Pancreas (tissue), 10 donors: ENCODE measurements at regions not wholly inside any gene's neighbourhood (a gene's known extent, or its start where the extent isn't known, plus 50 kb on each side); places are given as distances from the start of the nearest gene placed in this dataset.

Experiments
- ATAC-seq, 4 donors: fragments of 200-7000 bp; cut with Tn5 transposase; one replicate each; pipeline versions ENCODE4 v1.8.0 to v1.9.1; 2020; ENCODE audit warnings: mild to moderate bottlenecking in 4 of 4, moderate library complexity in 4 of 4
- DNase-seq, 6 donors: peaks; one replicate each; pipeline ENCODE4 v3.0.0-alpha.2; 2020
- FAIRE-seq: peaks from 2 replicates; lab custom pipeline; 2012; peaks lifted over from hg19 to GRCh38; lab: Jason Lieb, UNC
- H3K27ac ChIP-seq, 4 donors: fragments of 200-600 bp; sonication (generic); 1 replicate in 3 of 4; 2 replicates in 1 of 4; pipeline versions ENCODE4 v1.5.0 to v1.8.0; 2020
- H3K27me3 ChIP-seq, 4 donors: fragments of 200-600 bp; one replicate each; pipeline ENCODE4 v1.8.0; 2021
- H3K36me3 ChIP-seq, 3 donors: fragments of 200-600 bp; sonication (generic) in 1 of 3; one replicate each; pipeline versions ENCODE4 v1.5.0 to v1.8.0; 2020 to 2021
- H3K4me1 ChIP-seq, 3 donors: fragments of 200-600 bp; one replicate each; pipeline ENCODE4 v1.8.0; 2021
- H3K4me3 ChIP-seq, 4 donors: fragments of 200-600 bp; sonication (generic) in 2 of 4; one replicate each; pipeline versions ENCODE4 v1.5.0 to v1.8.0; 2020 to 2021
- H3K9me3 ChIP-seq, 4 donors: fragments of 200-600 bp; one replicate each; pipeline ENCODE4 v1.8.0; 2021
- WGBS, 2 donors: extraction: QIAGEN DNeasy Blood & Tissue Kit; methylation state at CpG; one replicate each; pipeline ENCODE4 v1.1.7; 2013; 5-methylcytosine and 5-hydroxymethylcytosine counted together
- intact Hi-C, 3 donors: fragments of 100-400 bp; cut with DNase I; formaldehyde crosslinking; loops; one replicate each; pipeline versions ENCODE4 v1.11.1 to v1.14.2; 2022
- TF ChIP-seq, protein P1 (sequence below), 4 donors: fragments of 200-600 bp; sonication (generic) in 3 of 4; IDR thresholded peaks; one replicate each; pipeline versions ENCODE4 v1.5.0 to v1.8.0; 2021; ENCODE audit warnings: antibody characterized with exemption in 4 of 4
- donor health status: healthy with polysubstance abuse.
- donor health status: DM: no; HTN: no; CAD: no; lungs with moderate emphysema.
- donor health status: DM: no; HTN: no; CAD: no.
- donor health status: control.
- donor health status: control.
- donor health status: Bipolar disorder and iron deficiency.
- donor health status: DM: yes; HTN: yes; CAD: no.
- donor health status: DM: no; HTN: no; CAD: no.
- donor health status: DM: no; HTN: no; CAD: no.
- donor health status: DM: yes; HTN: yes; CAD: no.

DNA sequence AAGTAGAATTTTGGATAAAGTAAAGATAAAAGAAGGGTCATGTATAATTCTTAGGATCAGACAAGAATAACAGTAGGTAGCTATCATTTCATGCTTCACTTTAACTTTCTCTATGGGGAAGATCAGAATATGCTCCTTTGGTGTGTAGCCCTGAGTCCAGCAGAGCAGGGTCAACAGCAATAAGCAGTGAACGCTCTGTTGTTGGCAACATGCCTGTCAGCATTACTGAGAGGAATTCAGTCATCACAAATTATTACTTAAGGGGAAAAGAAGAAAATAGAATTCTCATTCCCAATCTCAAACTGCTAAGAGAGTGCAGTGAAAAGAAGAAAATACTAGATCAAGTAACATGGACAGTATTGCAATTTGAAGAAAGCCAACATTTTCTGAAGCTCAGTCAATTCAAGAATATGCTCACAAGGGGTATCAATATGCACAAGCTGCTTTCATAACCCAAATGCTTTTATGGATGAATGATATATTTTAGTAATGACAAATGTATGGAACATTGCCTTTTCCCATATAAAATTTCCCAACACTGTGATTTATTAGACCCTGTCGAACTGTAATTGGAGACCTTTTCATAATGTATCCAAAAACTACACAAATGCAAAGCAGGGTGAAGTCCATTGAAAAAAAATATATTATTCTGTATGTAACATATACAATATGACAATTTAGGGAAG, 1359.4 kb downstream of the EFNA5 start:
- TF ChIP-seq, protein P1, sequence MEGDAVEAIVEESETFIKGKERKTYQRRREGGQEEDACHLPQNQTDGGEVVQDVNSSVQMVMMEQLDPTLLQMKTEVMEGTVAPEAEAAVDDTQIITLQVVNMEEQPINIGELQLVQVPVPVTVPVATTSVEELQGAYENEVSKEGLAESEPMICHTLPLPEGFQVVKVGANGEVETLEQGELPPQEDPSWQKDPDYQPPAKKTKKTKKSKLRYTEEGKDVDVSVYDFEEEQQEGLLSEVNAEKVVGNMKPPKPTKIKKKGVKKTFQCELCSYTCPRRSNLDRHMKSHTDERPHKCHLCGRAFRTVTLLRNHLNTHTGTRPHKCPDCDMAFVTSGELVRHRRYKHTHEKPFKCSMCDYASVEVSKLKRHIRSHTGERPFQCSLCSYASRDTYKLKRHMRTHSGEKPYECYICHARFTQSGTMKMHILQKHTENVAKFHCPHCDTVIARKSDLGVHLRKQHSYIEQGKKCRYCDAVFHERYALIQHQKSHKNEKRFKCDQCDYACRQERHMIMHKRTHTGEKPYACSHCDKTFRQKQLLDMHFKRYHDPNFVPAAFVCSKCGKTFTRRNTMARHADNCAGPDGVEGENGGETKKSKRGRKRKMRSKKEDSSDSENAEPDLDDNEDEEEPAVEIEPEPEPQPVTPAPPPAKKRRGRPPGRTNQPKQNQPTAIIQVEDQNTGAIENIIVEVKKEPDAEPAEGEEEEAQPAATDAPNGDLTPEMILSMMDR (IDR thresholded peaks at IDR 0.05): no peak
- Histone ChIP-seq H3K27ac (no peak overlapping the region), H3K4me3 (no peak overlapping the region), H3K4me1 (no peaks in the 10 kb centered on the region), H3K36me3 (no peaks in the 10 kb centered on the region), H3K9me3 (no peaks in the 10 kb centered on the region), H3K27me3 (peaks cover 0 to 2% (median 0%) of the 10 kb centered on the region in 4 donors)
- WGBS, 2 donors: 51 to 55% methylated on average over 2 of the region's 2 CpGs
- intact Hi-C loops: no loop called here
- FAIRE-seq (no peak), ATAC-seq (no peak), DNase-seq (no peak)

DNA sequence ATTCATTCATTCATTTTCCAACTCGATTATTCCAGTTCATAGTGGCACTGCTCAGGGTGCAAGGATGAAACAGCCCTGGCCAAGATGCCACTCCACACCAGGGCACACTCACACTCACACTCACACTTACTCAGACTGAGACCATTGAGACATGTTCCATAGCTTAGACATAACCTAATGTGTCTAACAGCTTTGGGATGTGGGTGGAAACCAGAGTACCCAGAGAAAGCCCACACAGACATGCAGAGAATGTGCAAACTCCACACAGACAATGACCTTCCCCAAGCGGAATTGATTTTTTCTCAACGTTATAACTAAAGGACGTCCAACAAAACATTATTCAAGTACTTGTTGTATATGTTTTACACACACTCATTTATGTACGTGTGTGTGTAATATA, 1363.5 kb downstream of the EFNA5 start:
- intact Hi-C loops: no loop called here
- TF ChIP-seq, protein P1 (IDR thresholded peaks at IDR 0.05): no peak
- 38 to 46% methylated on average over 5 of the region's 5 CpGs for whole genome bisulfite sequencing, 2 donors
- no peak for DNase-seq
- Histone ChIP-seq H3K9me3 (no peaks in the 10 kb centered on the region), H3K27me3 (peaks cover 0 to 2% (median 0%) of the 10 kb centered on the region in 4 donors), H3K4me3 (no peak overlapping the region), H3K36me3 (no peaks in the 10 kb centered on the region), H3K4me1 (no peaks in the 10 kb centered on the region), H3K27ac (no peak overlapping the region)
- FAIRE-seq: no peak
- ATAC-seq: no peak

DNA sequence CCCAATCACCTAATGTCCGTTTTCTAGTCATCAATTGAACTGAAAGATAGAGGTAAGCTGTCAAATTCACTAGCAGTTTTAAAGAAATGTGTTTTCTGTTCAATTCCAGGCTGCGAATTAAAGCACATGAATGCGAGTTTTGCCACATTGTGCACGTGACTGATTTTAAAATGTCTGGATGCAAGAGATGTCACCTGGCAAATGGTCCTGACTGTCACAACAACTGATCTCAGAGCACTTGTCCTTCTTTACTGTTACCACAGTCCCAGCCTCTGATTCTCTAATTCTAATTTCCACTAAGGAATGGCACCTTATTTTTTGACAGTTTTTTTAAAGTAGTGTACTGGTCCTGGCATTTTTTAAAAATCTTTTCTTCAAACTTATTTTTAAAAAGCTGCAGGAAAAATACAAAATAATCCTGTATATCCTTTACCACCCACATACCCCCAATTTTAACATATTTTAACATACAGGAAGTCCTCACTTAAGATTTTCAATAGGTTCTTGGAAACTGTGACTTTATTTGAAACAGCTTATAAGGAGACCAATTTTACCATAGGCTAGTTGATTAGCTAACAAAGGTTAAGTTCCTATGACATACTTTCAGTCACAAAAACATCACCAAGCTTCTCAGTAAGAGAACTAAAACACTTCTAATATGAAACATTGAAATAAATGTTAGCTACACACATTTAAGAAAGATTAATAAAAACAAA, 1364.3 kb downstream of the EFNA5 start:
- no peak overlapping the region for H3K4me3 ChIP-seq
- no peaks in the 10 kb centered on the region for H3K9me3 ChIP-seq
- DNase-seq (no peak), FAIRE-seq (no peak), ATAC-seq (no peak)
- H3K27ac ChIP-seq: no peak overlapping the region
- no peaks in the 10 kb centered on the region for H3K36me3 ChIP-seq
- intact Hi-C loops: no loop called here
- H3K27me3 ChIP-seq: no peaks in the 10 kb centered on the region
- 58 to 61% methylated on average over 4 of the region's 4 CpGs for WGBS, 2 donors
- no peaks in the 10 kb centered on the region for H3K4me1 ChIP-seq
- TF ChIP-seq, protein P1 (IDR thresholded peaks at IDR 0.05): no peak

DNA sequence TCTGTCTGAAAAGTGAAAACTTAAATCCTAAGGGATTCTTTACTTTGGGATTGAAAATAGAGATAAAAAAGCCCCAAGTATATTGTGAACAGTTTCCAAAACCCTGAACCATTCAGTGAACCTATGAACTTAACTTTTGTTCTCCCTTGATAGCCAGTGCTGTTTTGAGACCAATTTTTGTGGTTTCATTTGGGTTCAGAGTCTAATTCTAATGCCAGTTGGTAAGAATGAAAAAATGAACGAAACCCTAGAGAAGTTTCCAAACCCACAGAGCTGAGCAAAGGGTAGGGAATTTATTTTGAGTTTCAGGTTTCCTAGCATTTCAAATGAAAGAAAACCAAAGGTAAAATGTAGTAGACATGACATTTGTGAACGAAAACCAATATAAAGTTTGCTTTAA, 1366.8 kb downstream of the EFNA5 start:
- Histone ChIP-seq H3K27me3 (no peaks in the 10 kb centered on the region), H3K9me3 (no peaks in the 10 kb centered on the region), H3K4me3 (no peak overlapping the region), H3K27ac (no peak overlapping the region), H3K36me3 (no peaks in the 10 kb centered on the region), H3K4me1 (no peaks in the 10 kb centered on the region)
- ATAC-seq: no peak
- intact Hi-C loops: no loop called here
- 58 to 81% methylated on average over 2 of the region's 2 CpGs for WGBS, 2 donors
- no peak for DNase-seq
- FAIRE-seq: no peak
- TF ChIP-seq, protein P1 (IDR thresholded peaks at IDR 0.05): no peak

DNA sequence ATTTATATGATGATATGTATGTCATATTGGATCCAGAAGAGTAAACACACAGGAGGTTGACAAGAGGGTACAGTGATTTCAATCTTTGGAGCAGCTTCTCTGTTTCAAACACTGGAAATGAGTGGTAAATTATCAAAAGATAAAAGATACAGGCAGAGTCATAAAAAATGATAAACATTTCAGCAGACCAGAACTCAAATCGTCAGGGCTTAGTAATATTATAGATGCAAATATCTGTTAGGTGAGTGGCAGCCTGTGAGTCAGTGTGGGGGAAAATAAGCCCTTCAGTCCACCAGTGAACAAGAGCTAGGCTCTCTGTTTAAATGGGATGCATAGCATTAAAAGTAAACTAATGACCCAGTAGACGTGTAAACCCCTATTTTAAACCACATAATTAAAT, 1378.1 kb downstream of the EFNA5 start:
- H3K4me1 ChIP-seq: no peaks in the 10 kb centered on the region
- TF ChIP-seq, protein P1 (IDR thresholded peaks at IDR 0.05): no peak
- no peaks in the 10 kb centered on the region for H3K9me3 ChIP-seq
- no peaks in the 10 kb centered on the region for H3K36me3 ChIP-seq
- H3K27me3 ChIP-seq: no peaks in the 10 kb centered on the region
- ATAC-seq (no peak), FAIRE-seq (no peak), DNase-seq (no peak)
- H3K27ac ChIP-seq: no peak overlapping the region
- 34 to 35% methylated on average over 2 of the region's 2 CpGs for WGBS, 2 donors
- intact Hi-C loops: no loop called here
- no peak overlapping the region for H3K4me3 ChIP-seq
